ENCODE measurements at regions not wholly inside any gene's neighbourhood (a gene's known extent, or its start where the extent isn't known, plus 50 kb on each side); places are given as distances from the start of the nearest gene placed in this dataset.
"Not testable (repeated sequence)": the region's sequence is repeated elsewhere in the genome, so short reads cannot be mapped to it uniquely, and the experiment has no call there.

GRCh38 chr4:150026987-150027386, 51.3 kb upstream of the DCLK2 start:
- not testable (repeated sequence) for DNase-seq (ENCODE audit: low read depth)
